H1 (cell line): ENCODE measurements at regions not wholly inside any gene's neighbourhood (a gene's known extent, or its start where the extent isn't known, plus 50 kb on each side); places are given as distances from the start of the nearest gene placed in this dataset.

Source experiments
- CBX8 ChIP-seq: fragments of 300-800, 300-1000 bp; sonication (generic); IDR thresholded peaks from 2 replicates; pipeline ENCODE4 v1.7.1; 2016; ENCODE audit warnings: low read depth, low read length, borderline replicate concordance
- CHD7 ChIP-seq: fragments of 300-600 bp; sonication (generic); IDR thresholded peaks from 2 replicates; pipeline ENCODE4 v1.7.1; 2012; ENCODE audit warnings: low read length, moderate library complexity, mild to moderate bottlenecking, inconsistent platforms; ENCODE audit not compliant: insufficient replicate concordance
- JUN ChIP-seq: IDR thresholded peaks from 2 replicates; pipeline ENCODE4 v1.6.1; 2011; ENCODE audit warnings: low read depth, mild to moderate bottlenecking, improper control_type of control experiment, low read length
- RFX5 ChIP-seq: IDR thresholded peaks from 2 replicates; pipeline ENCODE4 v1.6.1; 2011; ENCODE audit warnings: low read depth, low read length, improper control_type of control experiment, borderline replicate concordance

GRCh38 chr2:149666809-149667320, 79.3 kb upstream of the MMADHC start (continued):
- TF ChIP-seq CHD7 (no peak), CBX8 (no peak), JUN (no peak), RFX5 (no peak)
